ENCODE measurements at regions not wholly inside any gene's neighbourhood (a gene's known extent, or its start where the extent isn't known, plus 50 kb on each side); places are given as distances from the start of the nearest gene placed in this dataset.

- Histone ChIP-seq H3K4me1 (replicated peaks in 1 of 2) (peaks cover 6 to 21% of the 10 kb centered on the region in 2 donors), H3K4me3 (no peak overlapping the region), H3K27ac (peak overlapping the region; percentile 30 to 61)
- in situ Hi-C loops (cut with MboI; ENCODE audit: low pct_unique_long_range_greater_than_20kb in 2 of 9, low sequenced_read_pairs in 9 of 9, unreplicated experiment in 9 of 9): no loop called here
- peak in 5 of 8 experiments; percentile 47 to 90 (median 78) for ATAC-seq (replicated peaks in 6 of 8)
- WGBS, 10 experiments: 20 to 100% (median 70%) methylated on average over 2 to 8 of the region's 9 CpGs; no CpG with 5 or more reads in 1 of the 10 experiments
These were observed 665.5 kb upstream of the SOX11 start for GRCh38 chr2:5026571-5027234.

- H3K27ac ChIP-seq: no peak overlapping the region
- no peak overlapping the region for H3K4me3 ChIP-seq
- ATAC-seq (replicated peaks in 6 of 8): peak in 4 of 8 experiments; percentile 21 to 78 (median 50)
- peaks cover 11 to 12% of the 10 kb centered on the region in 2 donors for H3K4me1 ChIP-seq (replicated peaks in 1 of 2)
- 30 to 100% (median 86%) methylated on average over 1 to 6 of the region's 6 CpGs; no CpG with 5 or more reads in 1 of the 10 experiments for WGBS, 10 experiments
- in situ Hi-C loops (cut with MboI; ENCODE audit: low pct_unique_long_range_greater_than_20kb in 2 of 9, low sequenced_read_pairs in 9 of 9, unreplicated experiment in 9 of 9): no loop called here
These were observed 657.1 kb upstream of the SOX11 start for GRCh38 chr2:5035057-5035488.

GRCh38 chr2:5036256-5036655 is 655.9 kb upstream of the SOX11 start:
- WGBS, 10 experiments: 0 to 90% (median 42%) methylated on average over 2 to 4 of the region's 4 CpGs; no CpG with 5 or more reads in 4 of the 10 experiments
- peaks cover 11 to 12% of the 10 kb centered on the region in 2 donors for H3K4me1 ChIP-seq (replicated peaks in 1 of 2)

GRCh38 chr2:5039241-5039975 is 652.8 kb upstream of the SOX11 start:
- Histone ChIP-seq H3K27ac (peak overlapping the region in 1 of 2 donors; percentile 20), H3K4me1 (replicated peaks in 1 of 2) (peaks cover 10 to 12% of the 10 kb centered on the region in 2 donors), H3K4me3 (no peak overlapping the region)
- peak in 5 of 8 experiments; percentile 65 to 82 (median 75) for ATAC-seq (replicated peaks in 6 of 8)
- WGBS, 10 experiments: 11 to 100% (median 49%) methylated on average over 1 to 6 of the region's 6 CpGs; no CpG with 5 or more reads in 1 of the 10 experiments
- in situ Hi-C loops (cut with MboI; ENCODE audit: low pct_unique_long_range_greater_than_20kb in 2 of 9, low sequenced_read_pairs in 9 of 9, unreplicated experiment in 9 of 9): no loop called here

More at GRCh38 chr2:5036256-5036655, 655.9 kb upstream of the SOX11 start:
- in situ Hi-C loops (cut with MboI; ENCODE audit: low pct_unique_long_range_greater_than_20kb in 2 of 9, low sequenced_read_pairs in 9 of 9, unreplicated experiment in 9 of 9): no loop called here
- Histone ChIP-seq H3K27ac (no peak overlapping the region), H3K4me3 (no peak overlapping the region)
- no peak for ATAC-seq (replicated peaks in 6 of 8)

- no peak overlapping the region for H3K27ac ChIP-seq
- 3 to 93% (median 80%) methylated on average over 1 to 3 of the region's 3 CpGs; no CpG with 5 or more reads in 3 of the 10 experiments for WGBS, 10 experiments
- no peak for ATAC-seq (replicated peaks in 6 of 8)
- in situ Hi-C loops (cut with MboI; ENCODE audit: low pct_unique_long_range_greater_than_20kb in 2 of 9, low sequenced_read_pairs in 9 of 9, unreplicated experiment in 9 of 9): no loop called here
- H3K4me1 ChIP-seq (replicated peaks in 1 of 2): peaks cover 4 to 12% of the 10 kb centered on the region in 2 donors
- H3K4me3 ChIP-seq: no peak overlapping the region
These were observed 651.6 kb upstream of the SOX11 start for GRCh38 chr2:5040571-5040970.

GRCh38 chr2:5041501-5041900 is 650.7 kb upstream of the SOX11 start:
- no peak for ATAC-seq (replicated peaks in 6 of 8)
- Histone ChIP-seq H3K4me3 (no peak overlapping the region), H3K27ac (no peak overlapping the region), H3K4me1 (replicated peaks in 1 of 2) (peaks cover 4 to 12% of the 10 kb centered on the region in 2 donors)
- no CpG with 5 or more reads among the region's 2 CpGs for WGBS, 10 experiments
- in situ Hi-C loops (cut with MboI; ENCODE audit: low pct_unique_long_range_greater_than_20kb in 2 of 9, low sequenced_read_pairs in 9 of 9, unreplicated experiment in 9 of 9): no loop called here

GRCh38 chr2:5042666-5043440 is 649.3 kb upstream of the SOX11 start:
- H3K4me1 ChIP-seq (replicated peaks in 1 of 2): peaks cover 4 to 12% of the 10 kb centered on the region in 2 donors
- in situ Hi-C loops (cut with MboI; ENCODE audit: low pct_unique_long_range_greater_than_20kb in 2 of 9, low sequenced_read_pairs in 9 of 9, unreplicated experiment in 9 of 9): no loop called here
- ATAC-seq (replicated peaks in 6 of 8): peak in 1 of 8 experiments; percentile 41
- WGBS, 10 experiments: 20 to 97% (median 81%) methylated on average over 2 to 4 of the region's 4 CpGs; no CpG with 5 or more reads in 2 of the 10 experiments
- H3K27ac ChIP-seq: no peak overlapping the region
- H3K4me3 ChIP-seq: no peak overlapping the region

- 0 to 100% (median 85%) methylated on average over 1 to 2 of the region's 2 CpGs for WGBS, 10 experiments
- H3K4me1 ChIP-seq (replicated peaks in 1 of 2): peaks cover 0 to 6% of the 10 kb centered on the region in 2 donors
- no peak overlapping the region for H3K27ac ChIP-seq
- peak in 6 of 8 experiments; percentile 32 to 97 (median 62) for ATAC-seq (replicated peaks in 6 of 8)
- no peak overlapping the region for H3K4me3 ChIP-seq
- in situ Hi-C loops (cut with MboI; ENCODE audit: low pct_unique_long_range_greater_than_20kb in 2 of 9, low sequenced_read_pairs in 9 of 9, unreplicated experiment in 9 of 9): no loop called here
These were observed 640.9 kb upstream of the SOX11 start for GRCh38 chr2:5051300-5051699.

GRCh38 chr2:5052905-5053304 is 639.3 kb upstream of the SOX11 start:
- Histone ChIP-seq H3K4me3 (no peak overlapping the region), H3K4me1 (replicated peaks in 1 of 2) (peaks cover 0 to 15% of the 10 kb centered on the region in 2 donors), H3K27ac (no peak overlapping the region)
- in situ Hi-C loops (cut with MboI; ENCODE audit: low pct_unique_long_range_greater_than_20kb in 2 of 9, low sequenced_read_pairs in 9 of 9, unreplicated experiment in 9 of 9): no loop called here
- 22 to 97% (median 83%) methylated on average over 1 to 7 of the region's 7 CpGs for WGBS, 10 experiments
- no peak for ATAC-seq (replicated peaks in 6 of 8)

GRCh38 chr2:5057891-5058351 is 634.3 kb upstream of the SOX11 start:
- H3K4me3 ChIP-seq: no peak overlapping the region
- in situ Hi-C loops (cut with MboI; ENCODE audit: low pct_unique_long_range_greater_than_20kb in 2 of 9, low sequenced_read_pairs in 9 of 9, unreplicated experiment in 9 of 9): no loop called here
- ATAC-seq (replicated peaks in 6 of 8): peak; percentile 76 to 98 (median 96)
- H3K27ac ChIP-seq: no peak overlapping the region
- H3K4me1 ChIP-seq (replicated peaks in 1 of 2): peaks cover 11 to 23% of the 10 kb centered on the region in 2 donors
- WGBS, 10 experiments: 0 to 50% (median 7%) methylated on average over 1 to 6 of the region's 6 CpGs; no CpG with 5 or more reads in 1 of the 10 experiments

- H3K4me1 ChIP-seq (replicated peaks in 1 of 2): peaks cover 13 to 25% of the 10 kb centered on the region in 2 donors
- H3K4me3 ChIP-seq: no peak overlapping the region
- no peak overlapping the region for H3K27ac ChIP-seq
- 0 to 100% (median 83%) methylated on average over 1 of the region's 1 CpG; no CpG with 5 or more reads in 1 of the 10 experiments for WGBS, 10 experiments
- no peak for ATAC-seq (replicated peaks in 6 of 8)
- in situ Hi-C loops (cut with MboI; ENCODE audit: low pct_unique_long_range_greater_than_20kb in 2 of 9, low sequenced_read_pairs in 9 of 9, unreplicated experiment in 9 of 9): no loop called here
These were observed 631.2 kb upstream of the SOX11 start for GRCh38 chr2:5060956-5061355.

- ATAC-seq (replicated peaks in 6 of 8): no peak
- Histone ChIP-seq H3K4me3 (no peak overlapping the region), H3K4me1 (replicated peaks in 1 of 2) (peaks cover 2 to 3% of the 10 kb centered on the region in 2 donors), H3K27ac (no peak overlapping the region)
- in situ Hi-C loops (cut with MboI; ENCODE audit: low pct_unique_long_range_greater_than_20kb in 2 of 9, low sequenced_read_pairs in 9 of 9, unreplicated experiment in 9 of 9): no loop called here
- WGBS, 10 experiments: 0 to 89% (median 34%) methylated on average over 1 to 5 of the region's 5 CpGs; no CpG with 5 or more reads in 3 of the 10 experiments
These were observed 627.5 kb upstream of the SOX11 start for GRCh38 chr2:5064687-5065086.

Measured in motor neuron (in vitro differentiated cells).